HepG2 (cell line): ENCODE measurements at regions not wholly inside any gene's neighbourhood (a gene's known extent, or its start where the extent isn't known, plus 50 kb on each side); places are given as distances from the start of the nearest gene placed in this dataset.

Experiments
- ATAC-seq: fragments of 200-7000 bp; cut with Tn5 transposase; 3 replicates; pipeline ENCODE4 v1.9.1; 2020; ENCODE audit warnings: mild to moderate bottlenecking, moderate library complexity
- BruUV-seq: library from RNA; stranded (reverse); fragments of 400-500 nt; replicated peaks from 2 replicates; lab custom pipeline; 2021; lab: Mats Ljungman, UMichigan
- CTCF ChIA-PET: fragments of 300-600 bp; formaldehyde crosslinking; extraction: SDS; loops from one replicate; lab custom pipeline; 2021; ENCODE audit warnings: low total read pairs, inconsistent platforms, low intra/inter-chr PET ratio; lab: Yijun Ruan, JAX
- POLR2A ChIA-PET: fragments of 350-600 bp; sonication (Branson Sonifier 250); formaldehyde crosslinking; loops from one replicate; lab custom pipeline; 2020; ENCODE audit warnings: antibody characterized with exemption, inconsistent platforms; lab: Yijun Ruan, JAX
- DNase-seq: peaks from one replicate; pipeline ENCODE4 v3.0.0-alpha.2; 2015; ENCODE audit warnings: low spot score
- FAIRE-seq: peaks from 3 replicates; lab custom pipeline; 2011; peaks lifted over from hg19 to GRCh38; lab: Jason Lieb, UNC
- H2AFZ ChIP-seq: one replicate; pipeline ENCODE4 v1.6.1; 2011; ENCODE audit warnings: low read length, inconsistent platforms
- H3K27ac ChIP-seq: fragments of 300-600 bp; 3 replicates; pipeline ENCODE4 v1.8.0; 2011; ENCODE audit warnings: mixed run types, mild to moderate bottlenecking, mixed read lengths, low read length, inconsistent platforms; ENCODE audit not compliant: insufficient read depth; ENCODE audit errors: extremely low read length
- H3K27me3 ChIP-seq, 2 experiments: fragments of 200-600 bp in 1 of 2; 2 replicates in 1 of 2; 3 replicates in 1 of 2; pipeline versions ENCODE4 v1.6.0 to v1.8.0; 2011; ENCODE audit warnings: low read length in 2 of 2, mild to moderate bottlenecking in 2 of 2, moderate library complexity in 2 of 2, inconsistent platforms in 1 of 2; ENCODE audit not compliant: insufficient read depth in 2 of 2, control insufficient read depth in 1 of 2
- H3K36me3 ChIP-seq, 2 experiments: fragments of 200-600 bp in 1 of 2; replicated peaks in 1 of 2; 2 replicates in 1 of 2; 3 replicates in 1 of 2; pipeline versions ENCODE4 v1.5.1 to v1.8.0; 2011; ENCODE audit warnings: low read length in 2 of 2, inconsistent platforms in 1 of 2; ENCODE audit not compliant: insufficient read depth in 2 of 2, control insufficient read depth in 1 of 2
- H3K4me1 ChIP-seq: 2 replicates; pipeline ENCODE4 v1.5.1; 2012; ENCODE audit warnings: low read length, inconsistent platforms; ENCODE audit not compliant: insufficient read depth
- H3K4me2 ChIP-seq: 2 replicates; pipeline ENCODE4 v1.6.0; 2011; ENCODE audit warnings: low read depth, low read length, inconsistent platforms
- H3K4me3 ChIP-seq, 3 experiments: fragments of 200-600 bp in 1 of 3; sonication (generic), shearing (Covaris generic) in 1 of 3; replicated peaks in 1 of 3; 2 replicates each; pipeline ENCODE4 v1.5.1; 2011 to 2016; ENCODE audit warnings: low read length in 3 of 3, inconsistent platforms in 2 of 3, low read depth in 2 of 3, mild to moderate bottlenecking in 2 of 3, control low read depth in 1 of 3, mixed read lengths in 1 of 3; ENCODE audit not compliant: insufficient read depth in 1 of 3
- H3K79me2 ChIP-seq: one replicate; pipeline ENCODE4 v1.6.1; 2011; ENCODE audit warnings: low read length, inconsistent platforms; ENCODE audit not compliant: insufficient read depth
- H3K9ac ChIP-seq: 2 replicates; pipeline ENCODE4 v1.6.0; 2011; ENCODE audit warnings: mild to moderate bottlenecking, low read depth, low read length, inconsistent platforms; ENCODE audit not compliant: insufficient read depth
- H3K9me3 ChIP-seq: 2 replicates; pipeline ENCODE4 v1.5.1; 2012; ENCODE audit warnings: mild to moderate bottlenecking, low read length
- H4K20me1 ChIP-seq: 2 replicates; pipeline ENCODE4 v1.6.0; 2011; ENCODE audit warnings: inconsistent platforms, mild to moderate bottlenecking, low read length, moderate library complexity; ENCODE audit not compliant: insufficient read depth
- DR1 ChIP-seq: sonication (generic); formaldehyde crosslinking; IDR thresholded peaks from 2 replicates; pipeline ENCODE4 v1.8.0; 2021; ENCODE audit warnings: mild to moderate bottlenecking, missing genetic modification reagents, inconsistent platforms
- JUNB ChIP-seq: sonication (generic); formaldehyde crosslinking; IDR thresholded peaks from 2 replicates; pipeline ENCODE4 v1.8.0; 2022; ENCODE audit warnings: missing genetic modification reagents, mild to moderate bottlenecking, borderline replicate concordance
- NKX3-1 ChIP-seq: sonication (generic); formaldehyde crosslinking; IDR thresholded peaks from 2 replicates; pipeline ENCODE4 v1.5.0; 2020; ENCODE audit warnings: missing genetic modification reagents
- POLR2A ChIP-seq, 2 experiments: IDR thresholded peaks; 2 replicates each; pipeline ENCODE4 v1.6.1; 2011; ENCODE audit warnings: low read depth in 2 of 2, low read length in 2 of 2, mild to moderate bottlenecking in 1 of 2, moderate library complexity in 1 of 2; ENCODE audit not compliant: insufficient read depth in 1 of 2
- REPIN1 ChIP-seq: sonication (generic); formaldehyde crosslinking; IDR thresholded peaks from 2 replicates; pipeline ENCODE4 v1.8.0; 2022; ENCODE audit warnings: missing genetic modification reagents, low read depth, mild to moderate bottlenecking, borderline replicate concordance
- SALL1 ChIP-seq: sonication (generic); formaldehyde crosslinking; IDR thresholded peaks from 2 replicates; pipeline ENCODE4 v1.8.0; 2022; ENCODE audit warnings: mild to moderate bottlenecking, missing genetic modification reagents
- ZBTB42 ChIP-seq: sonication (generic); formaldehyde crosslinking; IDR thresholded peaks from 2 replicates; pipeline ENCODE4 v1.5.0; 2020; ENCODE audit warnings: mild to moderate bottlenecking, missing genetic modification reagents
- ZEB1 ChIP-seq: IDR thresholded peaks from 2 replicates; pipeline ENCODE4 v1.6.1; 2012; ENCODE audit warnings: mild to moderate bottlenecking, low read depth, inconsistent platforms; ENCODE audit not compliant: insufficient replicate concordance
- ZNF207 ChIP-seq: fragments of 450-650 bp; IDR thresholded peaks from 2 replicates; pipeline ENCODE4 v1.6.1; 2016; ENCODE audit warnings: antibody characterized with exemption, borderline replicate concordance
- ZSCAN9 ChIP-seq: IDR thresholded peaks from 2 replicates; pipeline ENCODE4 v1.6.1; 2016; ENCODE audit warnings: borderline replicate concordance
- WGBS: methylation state at CpG from one replicate; pipeline ENCODE4 v1.1.6; 2017; ENCODE audit warnings: low lambda C conversion rate; 5-methylcytosine and 5-hydroxymethylcytosine counted together
- in situ Hi-C: cut with HindIII; loops from 2 replicates; pipeline ENCODE4 v1.10.0; 2017; ENCODE audit warnings: low pct_unique_long_range_greater_than_20kb; ENCODE audit not compliant: extremely low pct_ligation_motif_present
- intact Hi-C: fragments of 100-400 bp; cut with micrococcal nuclease; formaldehyde crosslinking; loops from one replicate; pipeline ENCODE4 v1.10.0; 2022; ENCODE audit not compliant: unreplicated experiment
- TF ChIP-seq, protein P1 (sequence below): sonication (generic); formaldehyde crosslinking; IDR thresholded peaks from 2 replicates; pipeline ENCODE4 v1.8.1; 2023; ENCODE audit warnings: mild to moderate bottlenecking, inconsistent platforms, moderate library complexity, missing genetic modification reagents, borderline replicate concordance
- TF ChIP-seq, protein P2 (sequence below): fragments of 450-650 bp; IDR thresholded peaks from 2 replicates; pipeline ENCODE4 v1.6.1; 2016
- TF ChIP-seq, protein P3 (sequence below): sonication (generic); formaldehyde crosslinking; IDR thresholded peaks from 2 replicates; pipeline ENCODE4 v1.5.1; 2020; ENCODE audit warnings: mild to moderate bottlenecking, missing genetic modification reagents

DNA sequence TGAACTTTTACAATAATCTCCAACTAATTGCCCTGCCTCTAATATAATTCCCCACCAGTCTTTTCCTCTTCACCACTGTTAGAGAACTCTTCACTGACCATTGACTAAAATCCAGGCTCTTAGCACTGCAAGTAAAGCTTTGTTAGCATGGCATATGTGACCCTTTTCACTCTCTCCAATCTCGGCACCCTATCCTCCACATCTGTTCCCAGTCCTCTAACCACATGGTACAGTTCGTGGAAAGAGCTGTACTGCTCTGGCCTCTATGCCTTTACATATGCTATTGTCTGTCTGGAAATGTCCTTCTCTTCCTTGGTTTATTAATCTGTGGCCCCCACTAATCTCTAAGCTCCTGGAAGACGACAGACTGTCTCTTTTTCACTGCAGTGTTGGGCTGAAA, 63.0 kb upstream of the EIF2S2 start:
- no peak overlapping the region for H3K4me2 ChIP-seq
- H3K4me1 ChIP-seq, result 0 out of 2 replicates have a peak, but pooled peaks cover 14% of the 10 kb centered on the region
- ChIA-PET CTCF (no interaction called here), POLR2A (no interaction called here)
- FAIRE-seq (no peak), ATAC-seq (peak; percentile 54), DNase-seq (no peak)
- H3K27ac ChIP-seq, result no peak overlapping the region
- no TSS peak for BruUV-seq
- H3K79me2 ChIP-seq, result no peaks in the 10 kb centered on the region
- peaks cover 2 to 21% of the 10 kb centered on the region in 2 experiments; a peak in 4 of 5 replicates for H3K27me3 ChIP-seq
- no peak overlapping the region for H3K4me3 ChIP-seq
- H2AFZ ChIP-seq, result no peak overlapping the region
- no peaks in the 10 kb centered on the region for H3K9me3 ChIP-seq
- TF ChIP-seq ZBTB42 (CRISPR knock-in tag) (no peak), POLR2A (IDR thresholded peaks at IDR 0.05; ENCODE audit: insufficient read depth in 1 of 2, low read depth in 2 of 2, low read length in 2 of 2) (no peak), SALL1 (no peak), ZSCAN9 (no peak), REPIN1 (CRISPR knock-in tag) (no peak), NKX3-1 (CRISPR knock-in tag) (no peak), ZNF207 (no peak), JUNB (no peak), DR1 (CRISPR knock-in tag) (no peak), ZEB1 (no peak)
- TF ChIP-seq, protein P1, sequence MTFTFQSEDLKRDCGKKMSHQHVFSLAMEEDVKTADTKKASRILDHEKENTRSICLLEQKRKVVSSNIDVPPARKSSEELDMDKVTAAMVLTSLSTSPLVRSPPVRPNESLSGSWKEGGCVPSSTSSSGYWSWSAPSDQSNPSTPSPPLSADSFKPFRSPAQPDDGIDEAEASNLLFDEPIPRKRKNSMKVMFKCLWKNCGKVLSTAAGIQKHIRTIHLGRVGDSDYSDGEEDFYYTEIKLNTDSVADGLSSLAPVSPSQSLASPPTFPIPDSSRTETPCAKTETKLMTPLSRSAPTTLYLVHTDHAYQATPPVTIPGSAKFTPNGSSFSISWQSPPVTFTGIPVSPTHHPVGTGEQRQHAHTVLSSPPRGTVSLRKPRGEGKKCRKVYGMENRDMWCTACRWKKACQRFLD (CRISPR knock-in tag), result no peak
- TF ChIP-seq, protein P2, sequence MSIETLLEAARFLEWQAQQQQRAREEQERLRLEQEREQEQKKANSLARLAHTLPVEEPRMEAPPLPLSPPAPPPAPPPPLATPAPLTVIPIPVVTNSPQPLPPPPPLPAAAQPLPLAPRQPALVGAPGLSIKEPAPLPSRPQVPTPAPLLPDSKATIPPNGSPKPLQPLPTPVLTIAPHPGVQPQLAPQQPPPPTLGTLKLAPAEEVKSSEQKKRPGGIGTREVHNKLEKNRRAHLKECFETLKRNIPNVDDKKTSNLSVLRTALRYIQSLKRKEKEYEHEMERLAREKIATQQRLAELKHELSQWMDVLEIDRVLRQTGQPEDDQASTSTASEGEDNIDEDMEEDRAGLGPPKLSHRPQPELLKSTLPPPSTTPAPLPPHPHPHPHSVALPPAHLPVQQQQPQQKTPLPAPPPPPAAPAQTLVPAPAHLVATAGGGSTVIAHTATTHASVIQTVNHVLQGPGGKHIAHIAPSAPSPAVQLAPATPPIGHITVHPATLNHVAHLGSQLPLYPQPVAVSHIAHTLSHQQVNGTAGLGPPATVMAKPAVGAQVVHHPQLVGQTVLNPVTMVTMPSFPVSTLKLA, result no peak
- TF ChIP-seq, protein P3, sequence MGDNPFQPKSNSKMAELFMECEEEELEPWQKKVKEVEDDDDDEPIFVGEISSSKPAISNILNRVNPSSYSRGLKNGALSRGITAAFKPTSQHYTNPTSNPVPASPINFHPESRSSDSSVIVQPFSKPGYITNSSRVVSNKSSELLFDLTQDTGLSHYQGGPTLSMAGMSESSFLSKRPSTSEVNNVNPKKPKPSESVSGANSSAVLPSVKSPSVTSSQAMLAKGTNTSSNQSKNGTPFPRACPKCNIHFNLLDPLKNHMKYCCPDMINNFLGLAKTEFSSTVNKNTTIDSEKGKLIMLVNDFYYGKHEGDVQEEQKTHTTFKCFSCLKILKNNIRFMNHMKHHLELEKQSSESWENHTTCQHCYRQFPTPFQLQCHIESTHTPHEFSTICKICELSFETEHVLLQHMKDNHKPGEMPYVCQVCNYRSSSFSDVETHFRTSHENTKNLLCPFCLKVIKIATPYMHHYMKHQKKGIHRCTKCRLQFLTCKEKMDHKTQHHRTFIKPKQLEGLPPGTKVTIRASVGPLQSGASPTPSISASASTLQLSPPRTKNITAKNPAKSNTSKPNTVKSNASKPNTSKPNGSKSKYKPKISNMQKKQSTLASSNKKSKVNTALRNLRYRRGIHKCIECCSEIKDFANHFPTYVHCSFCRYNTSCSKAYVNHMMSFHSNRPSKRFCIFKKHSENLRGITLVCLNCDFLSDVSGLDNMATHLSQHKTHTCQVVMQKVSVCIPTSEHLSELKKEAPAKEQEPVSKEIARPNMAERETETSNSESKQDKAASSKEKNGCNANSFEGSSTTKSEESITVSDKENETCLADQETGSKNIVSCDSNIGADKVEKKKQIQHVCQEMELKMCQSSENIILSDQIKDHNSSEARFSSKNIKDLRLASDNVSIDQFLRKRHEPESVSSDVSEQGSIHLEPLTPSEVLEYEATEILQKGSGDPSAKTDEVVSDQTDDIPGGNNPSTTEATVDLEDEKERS, result no peak
- H3K36me3 ChIP-seq, result no peaks in the 10 kb centered on the region
- no peak overlapping the region for H3K9ac ChIP-seq
- WGBS, result 4% methylated on average over 3 of the region's 3 CpGs
- intact Hi-C loops, result no loop called here
- no peaks in the 10 kb centered on the region for H4K20me1 ChIP-seq
- in situ Hi-C loops, result no loop called here
